ENCODE measurements at regions not wholly inside any gene's neighbourhood (a gene's known extent, or its start where the extent isn't known, plus 50 kb on each side); places are given as distances from the start of the nearest gene placed in this dataset.

- DNase-seq: no peak
Observed at GRCh38 chr4:108325561-108325960, 156.8 kb upstream of the LEF1 start.

- DNase-seq: no peak
Observed at GRCh38 chr4:108324450-108324849, 155.7 kb upstream of the LEF1 start.

- DNase-seq: no peak
Observed at GRCh38 chr4:108322497-108322896, 153.8 kb upstream of the LEF1 start.

GRCh38 chr4:108320061-108320460 is 151.3 kb upstream of the LEF1 start:
- no peak for DNase-seq

- DNase-seq: no peak
Observed at GRCh38 chr4:108317377-108317776, 148.6 kb upstream of the LEF1 start.

- no peak for DNase-seq
Observed at GRCh38 chr4:108315694-108316093, 147.0 kb upstream of the LEF1 start.

- DNase-seq: no peak
Observed at GRCh38 chr4:108314900-108315589, 146.3 kb upstream of the LEF1 start.

GRCh38 chr4:108313546-108314339 is 145.0 kb upstream of the LEF1 start:
- no peak for DNase-seq

GRCh38 chr4:108311313-108311712 is 142.6 kb upstream of the LEF1 start:
- DNase-seq: no peak

- no peak for DNase-seq
Observed at GRCh38 chr4:108303488-108304177, 134.9 kb upstream of the LEF1 start.

- no peak for DNase-seq
Observed at GRCh38 chr4:108301545-108302251, 133.0 kb upstream of the LEF1 start.

GRCh38 chr4:108297605-108298004 is 128.9 kb upstream of the LEF1 start:
- DNase-seq: no peak

- no peak for DNase-seq
Observed at GRCh38 chr4:108292229-108292628, 123.5 kb upstream of the LEF1 start.

- no peak for DNase-seq
Observed at GRCh38 chr4:108291137-108291536, 122.4 kb upstream of the LEF1 start.

GRCh38 chr4:108287834-108288413 is 119.2 kb upstream of the LEF1 start:
- DNase-seq: no peak

- DNase-seq: no peak
Observed at GRCh38 chr4:108280072-108280471, 111.3 kb upstream of the LEF1 start.

GRCh38 chr4:108276690-108277089 is 108.0 kb upstream of the LEF1 start:
- DNase-seq: no peak

GRCh38 chr4:108272986-108273385 is 104.3 kb upstream of the LEF1 start:
- DNase-seq: no peak

GRCh38 chr4:108272561-108272960 is 103.8 kb upstream of the LEF1 start:
- no peak for DNase-seq

GRCh38 chr4:108272046-108272445 is 103.3 kb upstream of the LEF1 start:
- DNase-seq: no peak

GRCh38 chr4:108270466-108271450 is 102.0 kb upstream of the LEF1 start:
- no peak for DNase-seq

GRCh38 chr4:108264693-108265092 is 96.0 kb upstream of the LEF1 start:
- no peak for DNase-seq
